Esophagus muscularis mucosa (tissue), 4 donors: ENCODE measurements at regions not wholly inside any gene's neighbourhood (a gene's known extent, or its start where the extent isn't known, plus 50 kb on each side); places are given as distances from the start of the nearest gene placed in this dataset.

Experiments used
- CTCF ChIP-seq, 3 experiments: fragments of 200-600 bp in 2 of 3; fragments of 450-650 bp in 1 of 3; sonication (generic) in 2 of 3; IDR thresholded peaks; one replicate each; pipeline ENCODE4 v1.5.1; 2017 to 2019; ENCODE audit warnings: antibody characterized with exemption in 3 of 3, mild to moderate bottlenecking in 2 of 3, moderate library complexity in 1 of 3
- EP300 ChIP-seq: sonication (generic); formaldehyde crosslinking; IDR thresholded peaks from one replicate; pipeline ENCODE4 v1.6.1; 2017; ENCODE audit warnings: antibody characterized with exemption
- POLR2A ChIP-seq: fragments of 450-650 bp; IDR thresholded peaks from one replicate; pipeline ENCODE4 v1.6.1; 2017; ENCODE audit warnings: antibody characterized with exemption, moderate library complexity, mild to moderate bottlenecking, low read depth
- POLR2AphosphoS5 ChIP-seq, 2 donors: sonication (generic); formaldehyde crosslinking; IDR thresholded peaks; one replicate each; pipeline ENCODE4 v1.6.1; 2017; ENCODE audit warnings: antibody characterized with exemption in 2 of 2

- TF ChIP-seq POLR2A (no peak), CTCF (IDR thresholded peaks at IDR 0.05) (no peak), EP300 (no peak), POLR2AphosphoS5 (IDR thresholded peaks at IDR 0.05) (no peak)
Measured at GRCh38 chr3:23726811-23727548, 78.8 kb upstream of the UBE2E1 start.
